PC-3 (cell line): ENCODE measurements at regions not wholly inside any gene's neighbourhood (a gene's known extent, or its start where the extent isn't known, plus 50 kb on each side); places are given as distances from the start of the nearest gene placed in this dataset.

ENCODE experiments used
- ATAC-seq: fragments of 200-7000 bp; cut with Tn5 transposase; 2 replicates; pipeline ENCODE4 v1.9.1; 2020; ENCODE audit warnings: mild to moderate bottlenecking, moderate library complexity
- BruUV-seq: library from RNA; stranded (reverse); fragments of 400-500 nt; replicated peaks from 2 replicates; lab custom pipeline; 2021; lab: Mats Ljungman, UMichigan
- CTCF ChIA-PET: fragments of 300-600 bp; sonication (Branson Sonifier 250); formaldehyde crosslinking; loops from one replicate; lab custom pipeline; 2022; ENCODE audit warnings: antibody characterized with exemption; lab: Charles Lee
- POLR2A ChIA-PET: fragments of 300-600 bp; sonication (Branson Sonifier 250); formaldehyde crosslinking; loops from one replicate; lab custom pipeline; 2022; ENCODE audit warnings: antibody characterized with exemption; ENCODE audit not compliant: unreplicated experiment; lab: Charles Lee
- DNase-seq: peaks from one replicate; pipeline ENCODE4 v3.0.0-alpha.2; 2015
- H2AFZ ChIP-seq: fragments of 300-600 bp; sonication (generic); 2 replicates; pipeline ENCODE4 v1.6.0; 2016; ENCODE audit warnings: antibody characterized with exemption, low read length
- H3F3A ChIP-seq: fragments of 300-600 bp; sonication (generic); one replicate; pipeline ENCODE4 v1.6.0; 2017; ENCODE audit warnings: antibody characterized with exemption, low read length, control low read depth, mild to moderate bottlenecking; ENCODE audit not compliant: unreplicated experiment
- H3K27ac ChIP-seq: fragments of 300-600 bp; sonication (generic); 2 replicates; pipeline ENCODE4 v1.5.1; 2016; ENCODE audit warnings: mild to moderate bottlenecking, low read length
- H3K27me3 ChIP-seq: fragments of 300-600 bp; sonication (generic); 2 replicates; pipeline ENCODE4 v1.6.1; 2016; ENCODE audit warnings: low read length, mixed read lengths
- H3K36me3 ChIP-seq: fragments of 300-600 bp; sonication (generic); 2 replicates; pipeline ENCODE4 v1.6.1; 2016; ENCODE audit warnings: low read depth, mixed run types, low read length, mixed read lengths
- H3K4me1 ChIP-seq: fragments of 300-600 bp; sonication (generic); 2 replicates; pipeline ENCODE4 v1.5.1; 2016; ENCODE audit warnings: low read length; ENCODE audit not compliant: insufficient read depth
- H3K4me2 ChIP-seq: fragments of 300-600 bp; sonication (generic); 2 replicates; pipeline ENCODE4 v1.6.0; 2016; ENCODE audit warnings: low read length
- H3K4me3 ChIP-seq: fragments of 300-600 bp; sonication (generic); 2 replicates; pipeline ENCODE4 v1.5.1; 2016; ENCODE audit warnings: mild to moderate bottlenecking, low read length, mixed read lengths
- H3K79me2 ChIP-seq: fragments of 300-600 bp; sonication (generic); 2 replicates; pipeline ENCODE4 v1.6.1; 2017; ENCODE audit warnings: low read length, mixed read lengths
- H3K9ac ChIP-seq: fragments of 300-600 bp; sonication (generic); 2 replicates; pipeline ENCODE4 v1.6.0; 2016; ENCODE audit warnings: mild to moderate bottlenecking, low read length
- H3K9me2 ChIP-seq: fragments of 300-600 bp; sonication (generic); replicated peaks from 2 replicates; pipeline ENCODE4 v1.6.1; 2016; ENCODE audit warnings: mixed run types, low read length, mixed read lengths
- H3K9me3 ChIP-seq: fragments of 300-600 bp; sonication (generic); 2 replicates; pipeline ENCODE4 v1.6.1; 2016; ENCODE audit warnings: low read length, mixed read lengths
- H4K20me1 ChIP-seq: fragments of 300-600 bp; sonication (generic); 2 replicates; pipeline ENCODE4 v1.6.1; 2016; ENCODE audit warnings: low read length, mixed read lengths
- CTCF ChIP-seq: fragments of 300-600 bp; sonication (generic); conservative IDR thresholded peaks from 2 replicates; pipeline ENCODE4 v1.5.1; 2017; ENCODE audit warnings: antibody characterized with exemption, low read depth, mild to moderate bottlenecking, low read length
- EZH2 ChIP-seq: fragments of 300-600 bp; sonication (generic); IDR thresholded peaks from one replicate; pipeline ENCODE4 v1.6.1; 2017; ENCODE audit warnings: antibody characterized with exemption, mild to moderate bottlenecking, low read length; ENCODE audit not compliant: unreplicated experiment
- EZH2phosphoT487 ChIP-seq: fragments of 300-600 bp; sonication (generic); IDR thresholded peaks from 2 replicates; pipeline ENCODE4 v1.6.1; 2018; ENCODE audit warnings: mild to moderate bottlenecking, antibody characterized with exemption, low read length, borderline replicate concordance
- intact Hi-C: fragments of 100-400 bp; cut with micrococcal nuclease; formaldehyde crosslinking; loops from 2 replicates; pipeline ENCODE4 v1.9.0; 2023

GRCh38 chr2:13968811-13969210 is 663.7 kb upstream of the LRATD1 start:
- CTCF ChIA-PET, result no interaction called here
- no TSS peak for BruUV-seq
- Histone ChIP-seq H3K9me2 (no peaks in the 10 kb centered on the region), H3K36me3 (no peaks in the 10 kb centered on the region), H4K20me1 (no peaks in the 10 kb centered on the region), H3K4me2 (peak overlapping the region; percentile 10; the same call in 1 of the 2 replicates), H3K4me1 (no peaks in the 10 kb centered on the region), H3K27me3 (no peaks in the 10 kb centered on the region), H2AFZ (no peak overlapping the region), H3K27ac (no peak overlapping the region), H3K4me3 (no peak overlapping the region), H3K9me3 (no peaks in the 10 kb centered on the region), H3F3A (no peaks in the 10 kb centered on the region), H3K9ac (no peak overlapping the region), H3K79me2 (no peaks in the 10 kb centered on the region)
- TF ChIP-seq EZH2, result no peak
- DNase-seq, result no peak
- POLR2A ChIA-PET, result no interaction called here
- intact Hi-C loops, result no loop called here
- no peak for ATAC-seq

GRCh38 chr2:13986119-13986720 is 646.3 kb upstream of the LRATD1 start:
- no peaks in the 10 kb centered on the region for H3K79me2 ChIP-seq
- H3K9ac ChIP-seq, result no peak overlapping the region
- no peak overlapping the region for H3K4me3 ChIP-seq
- ATAC-seq, result no peak
- CTCF ChIA-PET, result no interaction called here
- no peak overlapping the region for H3K4me2 ChIP-seq
- H3K4me1 ChIP-seq, result no peaks in the 10 kb centered on the region
- BruUV-seq, result no TSS peak
- TF ChIP-seq EZH2phosphoT487 (no peak), EZH2 (no peak), CTCF (no peak)
- H3K9me2 ChIP-seq, result no peaks in the 10 kb centered on the region
- H4K20me1 ChIP-seq, result no peaks in the 10 kb centered on the region
- intact Hi-C loops, result no loop called here
- H3K36me3 ChIP-seq, result no peaks in the 10 kb centered on the region
- no peak for DNase-seq
- H3K27ac ChIP-seq, result no peak overlapping the region
- H3K27me3 ChIP-seq, result no peaks in the 10 kb centered on the region
- POLR2A ChIA-PET, result no interaction called here
- H3F3A ChIP-seq, result no peaks in the 10 kb centered on the region
- no peak overlapping the region for H2AFZ ChIP-seq
- no peaks in the 10 kb centered on the region for H3K9me3 ChIP-seq

DNA sequence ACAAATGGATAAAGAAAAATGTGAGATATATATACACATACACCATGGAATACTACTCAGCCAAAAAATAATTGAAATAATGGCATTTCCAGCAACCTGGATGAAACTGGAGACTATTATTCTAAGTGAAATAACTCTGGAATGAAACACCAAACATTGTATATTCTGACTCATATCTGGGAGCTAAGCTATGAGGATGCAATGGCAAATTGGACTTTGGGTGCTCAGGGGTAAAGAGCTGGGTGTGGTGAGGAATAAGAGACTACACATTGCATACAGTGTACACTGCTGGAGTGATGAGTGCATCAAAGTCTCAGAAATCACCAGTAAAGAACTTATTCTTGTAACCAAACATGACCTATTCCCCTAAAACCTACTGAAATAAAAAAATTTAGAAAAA is 636.0 kb upstream of the LRATD1 start:
- no TSS peak for BruUV-seq
- Histone ChIP-seq H3K9ac (no peak overlapping the region), H3K36me3 (no peaks in the 10 kb centered on the region), H3K79me2 (no peaks in the 10 kb centered on the region), H3F3A (no peaks in the 10 kb centered on the region), H3K9me2 (no peaks in the 10 kb centered on the region), H3K4me3 (no peak overlapping the region), H3K4me1 (no peaks in the 10 kb centered on the region), H2AFZ (no peak overlapping the region), H3K27me3 (no peaks in the 10 kb centered on the region), H3K27ac (no peak overlapping the region), H3K9me3 (no peaks in the 10 kb centered on the region), H4K20me1 (no peaks in the 10 kb centered on the region), H3K4me2 (no peak overlapping the region)
- peak; percentile 46 for DNase-seq
- POLR2A ChIA-PET, result no interaction called here
- TF ChIP-seq CTCF (no peak), EZH2phosphoT487 (no peak), EZH2 (no peak)
- intact Hi-C loops, result no loop called here
- CTCF ChIA-PET, result no interaction called here
- ATAC-seq, result peak; percentile 58; the same call in 1 of the 2 replicates
